ENCODE measurements at regions not wholly inside any gene's neighbourhood (a gene's known extent, or its start where the extent isn't known, plus 50 kb on each side); places are given as distances from the start of the nearest gene placed in this dataset.
A peak's percentile ranks its signal among the peaks of the same experiment; 100 is the strongest.

DNA sequence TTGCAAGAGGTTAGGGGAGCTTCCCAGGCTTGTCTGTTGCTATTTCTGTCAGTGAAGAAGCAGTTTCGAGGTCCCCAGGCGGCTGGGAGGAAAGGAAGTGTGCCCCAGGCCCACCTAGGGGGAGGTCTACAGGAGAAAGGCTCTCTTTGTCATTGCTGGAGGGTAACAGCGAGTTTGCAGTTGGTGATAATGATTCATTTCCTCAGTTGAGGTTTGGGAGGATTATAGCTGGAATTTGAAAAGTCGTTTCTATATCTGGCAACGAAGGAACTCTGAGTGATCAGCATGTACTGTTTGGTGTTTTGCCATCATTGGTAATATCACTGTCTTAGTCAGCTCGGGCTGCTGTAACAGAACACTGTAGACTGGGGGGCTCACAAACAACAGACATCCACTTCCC, 65.5 kb upstream of the UBE3A start:
- POLR2A ChIA-PET, result no interaction called here
- Mint-ChIP-seq H3K4me3 (no peak overlapping the region), H3K27ac (no peak overlapping the region; the same call in 1 of the 2 replicates), H3K36me3 (peaks cover 6% of the 10 kb centered on the region), H3K27me3 (ENCODE audit: low read depth) (no peaks in the 10 kb centered on the region; the same call in 1 of the 2 replicates), H3K9me3 (peaks cover 6% of the 10 kb centered on the region), H3K4me1 (peaks cover 39% of the 10 kb centered on the region)
- ATAC-seq (peak; percentile 20; the same call in 1 of the 2 replicates), DNase-seq (ENCODE audit: low spot score) (no peak)
- CTCF ChIA-PET, result interaction anchor here (1.1 to 8.9 kb wide), 3 partner anchors 180 to 188 kb away, joined by 4 to 110 read pairs (median 9); no protein-coding TSS in a partner anchor
- TF ChIP-seq GTF2I (CRISPR knock-in tag; conservative IDR thresholded peaks at IDR 0.05) (no peak), OVOL2 (CRISPR knock-in tag; IDR thresholded peaks at IDR 0.05; ENCODE audit: borderline replicate concordance) (no peak), FOXJ3 (CRISPR knock-in tag; IDR thresholded peaks at IDR 0.05; ENCODE audit: borderline replicate concordance) (no peak), RELA (CRISPR knock-in tag; IDR thresholded peaks at IDR 0.05; ENCODE audit: borderline replicate concordance) (no peak), SMAD4 (CRISPR knock-in tag; IDR thresholded peaks at IDR 0.05) (no peak), GABPB1 (CRISPR knock-in tag; IDR thresholded peaks at IDR 0.05) (no peak), FOXK1 (CRISPR knock-in tag; IDR thresholded peaks at IDR 0.05) (no peak), TP53 (CRISPR knock-in tag; IDR thresholded peaks at IDR 0.05) (no peak), MYBL2 (CRISPR knock-in tag; IDR thresholded peaks at IDR 0.05) (no peak), CREM (CRISPR knock-in tag; IDR thresholded peaks at IDR 0.05) (no peak)
- TF ChIP-seq, protein P1, sequence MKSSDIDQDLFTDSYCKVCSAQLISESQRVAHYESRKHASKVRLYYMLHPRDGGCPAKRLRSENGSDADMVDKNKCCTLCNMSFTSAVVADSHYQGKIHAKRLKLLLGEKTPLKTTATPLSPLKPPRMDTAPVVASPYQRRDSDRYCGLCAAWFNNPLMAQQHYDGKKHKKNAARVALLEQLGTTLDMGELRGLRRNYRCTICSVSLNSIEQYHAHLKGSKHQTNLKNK (CRISPR knock-in tag; IDR thresholded peaks at IDR 0.05), result no peak
- TF ChIP-seq, protein P2, sequence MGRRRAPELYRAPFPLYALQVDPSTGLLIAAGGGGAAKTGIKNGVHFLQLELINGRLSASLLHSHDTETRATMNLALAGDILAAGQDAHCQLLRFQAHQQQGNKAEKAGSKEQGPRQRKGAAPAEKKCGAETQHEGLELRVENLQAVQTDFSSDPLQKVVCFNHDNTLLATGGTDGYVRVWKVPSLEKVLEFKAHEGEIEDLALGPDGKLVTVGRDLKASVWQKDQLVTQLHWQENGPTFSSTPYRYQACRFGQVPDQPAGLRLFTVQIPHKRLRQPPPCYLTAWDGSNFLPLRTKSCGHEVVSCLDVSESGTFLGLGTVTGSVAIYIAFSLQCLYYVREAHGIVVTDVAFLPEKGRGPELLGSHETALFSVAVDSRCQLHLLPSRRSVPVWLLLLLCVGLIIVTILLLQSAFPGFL (CRISPR knock-in tag; IDR thresholded peaks at IDR 0.05; ENCODE audit: borderline replicate concordance), result no peak

DNA sequence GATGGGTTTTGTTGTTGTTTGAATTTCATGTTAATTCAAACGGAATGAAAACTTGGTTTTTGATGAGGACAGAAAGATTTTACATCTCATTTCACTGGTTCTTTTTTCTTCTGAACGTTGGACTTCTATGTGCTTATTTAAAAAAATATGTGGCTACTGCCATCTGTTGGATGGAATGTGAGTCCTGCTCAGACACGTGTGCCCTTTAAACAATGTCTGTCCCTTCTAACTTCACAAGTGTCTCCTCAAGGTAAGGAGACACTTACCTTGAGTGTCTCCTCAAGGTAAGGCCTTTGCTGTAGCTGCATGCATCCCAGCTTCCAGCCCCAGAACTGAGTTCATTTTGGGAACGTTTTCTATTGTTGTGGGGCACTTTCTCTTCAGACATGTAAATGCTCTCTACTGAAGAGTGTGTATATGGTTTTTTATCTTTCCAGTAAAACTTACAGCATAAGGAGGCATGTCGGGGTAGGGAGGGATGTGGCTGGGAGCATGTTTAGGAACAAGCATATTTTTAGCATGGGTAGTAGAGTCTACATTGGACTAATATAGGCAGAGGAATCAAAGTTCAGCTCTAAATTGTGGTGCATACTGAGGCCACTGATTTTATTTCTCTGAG, 63.1 kb upstream of the UBE3A start:
- Mint-ChIP-seq H3K4me3 (no peak overlapping the region), H3K36me3 (peaks cover 6% of the 10 kb centered on the region), H3K4me1 (peaks cover 38% of the 10 kb centered on the region), H3K9me3 (peaks cover 9% of the 10 kb centered on the region), H3K27ac (no peak overlapping the region), H3K27me3 (ENCODE audit: low read depth) (no peaks in the 10 kb centered on the region; the same call in 1 of the 2 replicates)
- POLR2A ChIA-PET, result no interaction called here
- DNase-seq (ENCODE audit: low spot score) (no peak), ATAC-seq (peak; percentile 59)
- CTCF ChIA-PET, result interaction anchor here (0.6 to 1.1 kb wide), 3 partner anchors 40 to 190 kb away, joined by 3 to 9 read pairs (median 3); no protein-coding TSS in a partner anchor
- TF ChIP-seq, protein P3, sequence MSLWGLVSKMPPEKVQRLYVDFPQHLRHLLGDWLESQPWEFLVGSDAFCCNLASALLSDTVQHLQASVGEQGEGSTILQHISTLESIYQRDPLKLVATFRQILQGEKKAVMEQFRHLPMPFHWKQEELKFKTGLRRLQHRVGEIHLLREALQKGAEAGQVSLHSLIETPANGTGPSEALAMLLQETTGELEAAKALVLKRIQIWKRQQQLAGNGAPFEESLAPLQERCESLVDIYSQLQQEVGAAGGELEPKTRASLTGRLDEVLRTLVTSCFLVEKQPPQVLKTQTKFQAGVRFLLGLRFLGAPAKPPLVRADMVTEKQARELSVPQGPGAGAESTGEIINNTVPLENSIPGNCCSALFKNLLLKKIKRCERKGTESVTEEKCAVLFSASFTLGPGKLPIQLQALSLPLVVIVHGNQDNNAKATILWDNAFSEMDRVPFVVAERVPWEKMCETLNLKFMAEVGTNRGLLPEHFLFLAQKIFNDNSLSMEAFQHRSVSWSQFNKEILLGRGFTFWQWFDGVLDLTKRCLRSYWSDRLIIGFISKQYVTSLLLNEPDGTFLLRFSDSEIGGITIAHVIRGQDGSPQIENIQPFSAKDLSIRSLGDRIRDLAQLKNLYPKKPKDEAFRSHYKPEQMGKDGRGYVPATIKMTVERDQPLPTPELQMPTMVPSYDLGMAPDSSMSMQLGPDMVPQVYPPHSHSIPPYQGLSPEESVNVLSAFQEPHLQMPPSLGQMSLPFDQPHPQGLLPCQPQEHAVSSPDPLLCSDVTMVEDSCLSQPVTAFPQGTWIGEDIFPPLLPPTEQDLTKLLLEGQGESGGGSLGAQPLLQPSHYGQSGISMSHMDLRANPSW (CRISPR knock-in tag; conservative IDR thresholded peaks at IDR 0.05; ENCODE audit: low read depth), result no peak
- TF ChIP-seq TP53 (CRISPR knock-in tag; IDR thresholded peaks at IDR 0.05) (no peak), NFYB (CRISPR knock-in tag; conservative IDR thresholded peaks at IDR 0.05; ENCODE audit: low read depth) (no peak), SMAD3 (CRISPR knock-in tag; IDR thresholded peaks at IDR 0.05; ENCODE audit: borderline replicate concordance) (no peak), TEAD1 (CRISPR knock-in tag; IDR thresholded peaks at IDR 0.05) (peak; percentile 97; the same call in 1 of the 2 replicates), ZNF416 (CRISPR knock-in tag; IDR thresholded peaks at IDR 0.05) (no peak), FOXP1 (CRISPR knock-in tag; IDR thresholded peaks at IDR 0.05; ENCODE audit: borderline replicate concordance) (no peak), ZNF263 (CRISPR knock-in tag; IDR thresholded peaks at IDR 0.05; ENCODE audit: low read depth) (no peak), ZNF138 (CRISPR knock-in tag; conservative IDR thresholded peaks at IDR 0.05) (no peak), HMGA2 (CRISPR knock-in tag; IDR thresholded peaks at IDR 0.05) (no peak), NFE2L1 (CRISPR knock-in tag; IDR thresholded peaks at IDR 0.05) (no peak)
- TF ChIP-seq, protein P4, sequence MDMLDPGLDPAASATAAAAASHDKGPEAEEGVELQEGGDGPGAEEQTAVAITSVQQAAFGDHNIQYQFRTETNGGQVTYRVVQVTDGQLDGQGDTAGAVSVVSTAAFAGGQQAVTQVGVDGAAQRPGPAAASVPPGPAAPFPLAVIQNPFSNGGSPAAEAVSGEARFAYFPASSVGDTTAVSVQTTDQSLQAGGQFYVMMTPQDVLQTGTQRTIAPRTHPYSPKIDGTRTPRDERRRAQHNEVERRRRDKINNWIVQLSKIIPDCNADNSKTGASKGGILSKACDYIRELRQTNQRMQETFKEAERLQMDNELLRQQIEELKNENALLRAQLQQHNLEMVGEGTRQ (CRISPR knock-in tag; IDR thresholded peaks at IDR 0.05), result peak; percentile 43; the same call in 1 of the 2 replicates
- TF ChIP-seq, protein P5, sequence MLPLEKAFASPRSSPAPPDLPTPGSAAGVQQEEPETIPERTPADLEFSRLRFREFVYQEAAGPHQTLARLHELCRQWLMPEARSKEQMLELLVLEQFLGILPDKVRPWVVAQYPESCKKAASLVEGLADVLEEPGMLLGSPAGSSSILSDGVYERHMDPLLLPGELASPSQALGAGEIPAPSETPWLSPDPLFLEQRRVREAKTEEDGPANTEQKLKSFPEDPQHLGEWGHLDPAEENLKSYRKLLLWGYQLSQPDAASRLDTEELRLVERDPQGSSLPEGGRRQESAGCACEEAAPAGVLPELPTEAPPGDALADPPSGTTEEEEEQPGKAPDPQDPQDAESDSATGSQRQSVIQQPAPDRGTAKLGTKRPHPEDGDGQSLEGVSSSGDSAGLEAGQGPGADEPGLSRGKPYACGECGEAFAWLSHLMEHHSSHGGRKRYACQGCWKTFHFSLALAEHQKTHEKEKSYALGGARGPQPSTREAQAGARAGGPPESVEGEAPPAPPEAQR (CRISPR knock-in tag; IDR thresholded peaks at IDR 0.05), result no peak
- TF ChIP-seq, protein P6, sequence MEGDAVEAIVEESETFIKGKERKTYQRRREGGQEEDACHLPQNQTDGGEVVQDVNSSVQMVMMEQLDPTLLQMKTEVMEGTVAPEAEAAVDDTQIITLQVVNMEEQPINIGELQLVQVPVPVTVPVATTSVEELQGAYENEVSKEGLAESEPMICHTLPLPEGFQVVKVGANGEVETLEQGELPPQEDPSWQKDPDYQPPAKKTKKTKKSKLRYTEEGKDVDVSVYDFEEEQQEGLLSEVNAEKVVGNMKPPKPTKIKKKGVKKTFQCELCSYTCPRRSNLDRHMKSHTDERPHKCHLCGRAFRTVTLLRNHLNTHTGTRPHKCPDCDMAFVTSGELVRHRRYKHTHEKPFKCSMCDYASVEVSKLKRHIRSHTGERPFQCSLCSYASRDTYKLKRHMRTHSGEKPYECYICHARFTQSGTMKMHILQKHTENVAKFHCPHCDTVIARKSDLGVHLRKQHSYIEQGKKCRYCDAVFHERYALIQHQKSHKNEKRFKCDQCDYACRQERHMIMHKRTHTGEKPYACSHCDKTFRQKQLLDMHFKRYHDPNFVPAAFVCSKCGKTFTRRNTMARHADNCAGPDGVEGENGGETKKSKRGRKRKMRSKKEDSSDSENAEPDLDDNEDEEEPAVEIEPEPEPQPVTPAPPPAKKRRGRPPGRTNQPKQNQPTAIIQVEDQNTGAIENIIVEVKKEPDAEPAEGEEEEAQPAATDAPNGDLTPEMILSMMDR (IDR thresholded peaks at IDR 0.05), result peak; percentile 71
- TF ChIP-seq, protein P7, sequence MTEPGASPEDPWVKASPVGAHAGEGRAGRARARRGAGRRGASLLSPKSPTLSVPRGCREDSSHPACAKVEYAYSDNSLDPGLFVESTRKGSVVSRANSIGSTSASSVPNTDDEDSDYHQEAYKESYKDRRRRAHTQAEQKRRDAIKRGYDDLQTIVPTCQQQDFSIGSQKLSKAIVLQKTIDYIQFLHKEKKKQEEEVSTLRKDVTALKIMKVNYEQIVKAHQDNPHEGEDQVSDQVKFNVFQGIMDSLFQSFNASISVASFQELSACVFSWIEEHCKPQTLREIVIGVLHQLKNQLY (CRISPR knock-in tag; IDR thresholded peaks at IDR 0.05), result no peak
